Neural progenitor cell (in vitro differentiated cells): ENCODE measurements at regions not wholly inside any gene's neighbourhood (a gene's known extent, or its start where the extent isn't known, plus 50 kb on each side); places are given as distances from the start of the nearest gene placed in this dataset.

ENCODE experiments used
- EZH2 ChIP-seq: fragments of 200-600 bp; sonication (generic); IDR thresholded peaks from 2 replicates; pipeline ENCODE4 v1.6.1; 2017; ENCODE audit warnings: antibody characterized with exemption, mild to moderate bottlenecking, moderate library complexity
- EZH2phosphoT487 ChIP-seq: fragments of 200-600 bp; sonication (generic); IDR thresholded peaks from 2 replicates; pipeline ENCODE4 v1.6.1; 2017; ENCODE audit warnings: antibody characterized with exemption
- TF ChIP-seq, protein P1 (sequence below): fragments of 200-600 bp; sonication (generic); IDR thresholded peaks from 2 replicates; pipeline ENCODE4 v1.5.1; 2017; ENCODE audit warnings: antibody characterized with exemption, mild to moderate bottlenecking

GRCh38 chr3:120512655-120513054, 61.9 kb upstream of the FSTL1 start:
- TF ChIP-seq, protein P1, sequence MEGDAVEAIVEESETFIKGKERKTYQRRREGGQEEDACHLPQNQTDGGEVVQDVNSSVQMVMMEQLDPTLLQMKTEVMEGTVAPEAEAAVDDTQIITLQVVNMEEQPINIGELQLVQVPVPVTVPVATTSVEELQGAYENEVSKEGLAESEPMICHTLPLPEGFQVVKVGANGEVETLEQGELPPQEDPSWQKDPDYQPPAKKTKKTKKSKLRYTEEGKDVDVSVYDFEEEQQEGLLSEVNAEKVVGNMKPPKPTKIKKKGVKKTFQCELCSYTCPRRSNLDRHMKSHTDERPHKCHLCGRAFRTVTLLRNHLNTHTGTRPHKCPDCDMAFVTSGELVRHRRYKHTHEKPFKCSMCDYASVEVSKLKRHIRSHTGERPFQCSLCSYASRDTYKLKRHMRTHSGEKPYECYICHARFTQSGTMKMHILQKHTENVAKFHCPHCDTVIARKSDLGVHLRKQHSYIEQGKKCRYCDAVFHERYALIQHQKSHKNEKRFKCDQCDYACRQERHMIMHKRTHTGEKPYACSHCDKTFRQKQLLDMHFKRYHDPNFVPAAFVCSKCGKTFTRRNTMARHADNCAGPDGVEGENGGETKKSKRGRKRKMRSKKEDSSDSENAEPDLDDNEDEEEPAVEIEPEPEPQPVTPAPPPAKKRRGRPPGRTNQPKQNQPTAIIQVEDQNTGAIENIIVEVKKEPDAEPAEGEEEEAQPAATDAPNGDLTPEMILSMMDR: no peak
- TF ChIP-seq EZH2phosphoT487: no peak
- no peak for TF ChIP-seq EZH2
